Retinal pigment epithelial cell (primary cell): ENCODE measurements at regions not wholly inside any gene's neighbourhood (a gene's known extent, or its start where the extent isn't known, plus 50 kb on each side); places are given as distances from the start of the nearest gene placed in this dataset.

Experiments used
- DNase-seq: peaks from one replicate; pipeline ENCODE4 v3.0.0-alpha.2; 2010; ENCODE audit warnings: low read depth
- H3K4me3 ChIP-seq: 2 replicates; pipeline ENCODE4 v1.5.1; 2011; ENCODE audit warnings: mild to moderate bottlenecking, low read length, control low read depth, moderate library complexity
- CTCF ChIP-seq: conservative IDR thresholded peaks from 2 replicates; pipeline ENCODE4 v1.5.1; 2011; ENCODE audit warnings: low read depth, low read length, control low read depth, inconsistent platforms

- TF ChIP-seq CTCF: no peak
Observed at GRCh38 chr4:117984366-117984680, 50.0 kb upstream of the NDST3 start.

More at GRCh38 chr4:117984366-117984680, 50.0 kb upstream of the NDST3 start:
- no peak overlapping the region for H3K4me3 ChIP-seq
- no peak for DNase-seq
